HCT116 (cell line): ENCODE measurements at regions not wholly inside any gene's neighbourhood (a gene's known extent, or its start where the extent isn't known, plus 50 kb on each side); places are given as distances from the start of the nearest gene placed in this dataset.

ENCODE experiments used
- ATAC-seq: fragments of 200-7000 bp; cut with Tn5 transposase; 2 replicates; pipeline ENCODE4 v1.9.1; 2020; ENCODE audit warnings: mild to moderate bottlenecking, moderate library complexity
- BruUV-seq: library from RNA; stranded (reverse); fragments of 400-500 nt; replicated peaks from 2 replicates; lab custom pipeline; 2021; lab: Mats Ljungman, UMichigan
- CTCF ChIA-PET: fragments of 300-600 bp; sonication (Branson Sonifier 250); formaldehyde crosslinking; loops from one replicate; lab custom pipeline; 2021; ENCODE audit warnings: antibody characterized with exemption; lab: Charles Lee
- POLR2A ChIA-PET: fragments of 300-600, 350-600 bp; sonication (Branson Sonifier 250); formaldehyde crosslinking; loops from one replicate; lab custom pipeline; 2021; ENCODE audit warnings: antibody characterized with exemption; lab: Charles Lee
- RAD21 ChIA-PET, 2 experiments: fragments of 300-600 bp; sonication (Branson Sonifier 250); formaldehyde crosslinking; loops; one replicate each; lab custom pipeline; 2023; ENCODE audit warnings: low total read pairs in 2 of 2; ENCODE audit not compliant: uncharacterized antibody in 2 of 2, unreplicated experiment in 2 of 2, low non-redundant PET in 1 of 2; lab: Charles Lee
- DNase-seq: peaks from one replicate; pipeline ENCODE4 v3.0.0-alpha.2; 2010; ENCODE audit warnings: low read depth, low spot score
- H2AFZ ChIP-seq: fragments of 200-600 bp; shearing (Covaris generic), sonication (generic); 2 replicates; pipeline ENCODE4 v1.6.1; 2017; ENCODE audit warnings: low read depth, mixed run types, mixed read lengths, antibody characterized with exemption, low read length; ENCODE audit not compliant: poor library complexity, severe bottlenecking
- H3K27ac ChIP-seq: 2 replicates; pipeline ENCODE4 v1.5.1; 2012; ENCODE audit warnings: low read depth, low read length
- H3K27me3 ChIP-seq: fragments of 200-600 bp; sonication (generic); 2 replicates; pipeline ENCODE4 v1.6.1; 2016; ENCODE audit warnings: mixed run types, low read length, mixed read lengths; ENCODE audit not compliant: insufficient read depth
- H3K36me3 ChIP-seq, 2 experiments: fragments of 200-500 bp in 1 of 2; fragments of 200-600 bp in 1 of 2; sonication (Bioruptor generic) in 1 of 2; sonication (generic) in 1 of 2; 2 replicates each; pipeline versions ENCODE4 v1.5.1 to v1.6.1; 2014 to 2016; ENCODE audit warnings: low read length in 2 of 2, inconsistent platforms in 1 of 2, mixed read lengths in 1 of 2, mixed run types in 1 of 2; ENCODE audit not compliant: insufficient read depth in 2 of 2, control insufficient read depth in 1 of 2
- H3K4me1 ChIP-seq, 2 experiments: fragments of 200-600 bp in 1 of 2; sonication (generic) in 1 of 2; 2 replicates each; pipeline versions ENCODE4 v1.5.1 to v1.6.1; 2012 to 2017; ENCODE audit warnings: low read length in 2 of 2, inconsistent platforms in 1 of 2, mild to moderate bottlenecking in 1 of 2, mixed read lengths in 1 of 2, mixed run types in 1 of 2, moderate library complexity in 1 of 2; ENCODE audit not compliant: insufficient read depth in 2 of 2, control insufficient read depth in 1 of 2
- H3K4me2 ChIP-seq: fragments of 200-600 bp; sonication (generic); 2 replicates; pipeline ENCODE4 v1.6.1; 2017; ENCODE audit warnings: mixed run types, low read length, mixed read lengths
- H3K4me3 ChIP-seq, 2 experiments: fragments of 200-600 bp in 1 of 2; sonication (generic) in 1 of 2; replicated peaks in 1 of 2; 2 replicates each; pipeline ENCODE4 v1.5.1; 2011 to 2016; ENCODE audit warnings: low read length in 2 of 2, control low read depth in 1 of 2, low read depth in 1 of 2, mild to moderate bottlenecking in 1 of 2, mixed read lengths in 1 of 2, mixed run types in 1 of 2
- H3K79me2 ChIP-seq: fragments of 200-600 bp; sonication (generic); 2 replicates; pipeline ENCODE4 v1.6.1; 2017; ENCODE audit warnings: mild to moderate bottlenecking, mixed run types, low read length, moderate library complexity, mixed read lengths; ENCODE audit not compliant: insufficient read depth
- H3K9ac ChIP-seq: fragments of 200-600 bp; sonication (generic); 2 replicates; pipeline ENCODE4 v1.6.1; 2016; ENCODE audit warnings: low read length, mixed read lengths
- H3K9me2 ChIP-seq: fragments of 200-600 bp; sonication (generic), shearing (Covaris generic); 2 replicates; pipeline ENCODE4 v1.6.1; 2017; ENCODE audit warnings: mixed run types, mild to moderate bottlenecking, moderate library complexity; ENCODE audit not compliant: insufficient read depth
- H3K9me3 ChIP-seq, 2 experiments: fragments of 200-500 bp in 1 of 2; fragments of 200-600 bp in 1 of 2; sonication (Bioruptor generic) in 1 of 2; sonication (generic) in 1 of 2; 2 replicates each; pipeline ENCODE4 v1.6.1; 2014 to 2017; ENCODE audit warnings: low read length in 2 of 2, mixed read lengths in 2 of 2, inconsistent platforms in 1 of 2, low read depth in 1 of 2, mild to moderate bottlenecking in 1 of 2, mixed run types in 1 of 2, moderate library complexity in 1 of 2; ENCODE audit not compliant: control insufficient read depth in 1 of 2, insufficient read depth in 1 of 2
- H4K20me1 ChIP-seq: fragments of 200-600 bp; sonication (generic), shearing (Covaris generic); 2 replicates; pipeline ENCODE4 v1.6.1; 2017; ENCODE audit warnings: mixed run types, mild to moderate bottlenecking, moderate library complexity; ENCODE audit not compliant: insufficient read depth
- CBX3 ChIP-seq: IDR thresholded peaks from 2 replicates; pipeline ENCODE4 v1.6.1; 2012; ENCODE audit warnings: low read depth
- CEBPB ChIP-seq: IDR thresholded peaks from 2 replicates; pipeline ENCODE4 v1.6.1; 2012; ENCODE audit warnings: low read depth
- EGR1 ChIP-seq: IDR thresholded peaks from 2 replicates; pipeline ENCODE4 v1.6.1; 2012; ENCODE audit warnings: low read depth
- EZH2 ChIP-seq: fragments of 200-600 bp; sonication (generic); IDR thresholded peaks from 2 replicates; pipeline ENCODE4 v1.6.1; 2017; ENCODE audit warnings: antibody characterized with exemption, mixed run types
- POLR2A ChIP-seq: IDR thresholded peaks from 2 replicates; pipeline ENCODE4 v1.7.0; 2011; ENCODE audit warnings: borderline replicate concordance; ENCODE audit not compliant: insufficient read depth, insufficient read length; ENCODE audit errors: extremely low read depth
- POLR2AphosphoS5 ChIP-seq: IDR thresholded peaks from 2 replicates; pipeline ENCODE4 v1.6.1; 2011; ENCODE audit warnings: mild to moderate bottlenecking, low read depth, low read length, moderate library complexity
- REST ChIP-seq: IDR thresholded peaks from 2 replicates; pipeline ENCODE4 v1.6.1; 2012; ENCODE audit warnings: low read depth
- SP1 ChIP-seq: IDR thresholded peaks from 2 replicates; pipeline ENCODE4 v1.6.1; 2012; ENCODE audit warnings: low read depth
- SRF ChIP-seq: IDR thresholded peaks from 2 replicates; pipeline ENCODE4 v1.6.1; 2012; ENCODE audit warnings: low read depth
- ZNF274 ChIP-seq: fragments of 200-500 bp; sonication (Bioruptor generic); IDR thresholded peaks from 2 replicates; pipeline ENCODE4 v1.6.1; 2014; ENCODE audit warnings: mild to moderate bottlenecking, low read depth, low read length, inconsistent platforms
- intact Hi-C: fragments of 100-400 bp; cut with micrococcal nuclease; formaldehyde crosslinking; loops from 2 replicates; pipeline ENCODE4 v1.10.0; 2022
- TF ChIP-seq, protein P1 (sequence below): IDR thresholded peaks from 2 replicates; pipeline ENCODE4 v1.6.1; 2011; ENCODE audit warnings: mild to moderate bottlenecking, low read length, moderate library complexity; ENCODE audit not compliant: insufficient replicate concordance; ENCODE audit errors: extremely low read depth
- TF ChIP-seq, protein P2 (sequence below), 3 experiments: fragments of 200-600 bp in 1 of 3; sonication (generic) in 1 of 3; IDR thresholded peaks in 2 of 3; conservative IDR thresholded peaks in 1 of 3; 2 replicates each; pipeline ENCODE4 v1.5.1; 2012 to 2017; ENCODE audit warnings: low read depth in 2 of 3, low read length in 2 of 3, antibody characterized with exemption in 1 of 3, borderline replicate concordance in 1 of 3, control low read depth in 1 of 3, mild to moderate bottlenecking in 1 of 3, mixed read lengths in 1 of 3, mixed run types in 1 of 3, moderate library complexity in 1 of 3; ENCODE audit not compliant: insufficient read depth in 1 of 3

GRCh38 chr12:130007771-130008170 is 103.9 kb upstream of the TMEM132D start:
- CTCF ChIA-PET: no interaction called here
- RAD21 ChIA-PET: no interaction called here
- DNase-seq (no peak), ATAC-seq (no peak)
- Histone ChIP-seq H3K9ac (no peak overlapping the region), H3K4me2 (no peak overlapping the region), H3K27me3 (no peaks in the 10 kb centered on the region), H3K4me1 (no peaks in the 10 kb centered on the region), H3K79me2 (no peaks in the 10 kb centered on the region), H3K4me3 (no peak overlapping the region), H3K27ac (no peak overlapping the region), H3K9me2 (no peaks in the 10 kb centered on the region), H3K9me3 (peaks cover 4 to 12% of the 10 kb centered on the region in 2 experiments; a peak in 3 of 4 replicates), H3K36me3 (no peaks in the 10 kb centered on the region), H4K20me1 (no peaks in the 10 kb centered on the region), H2AFZ (no peak overlapping the region)
- intact Hi-C loops: no loop called here
- POLR2A ChIA-PET: no interaction called here
- no TSS peak for BruUV-seq
- TF ChIP-seq POLR2AphosphoS5: no peak
- TF ChIP-seq CBX3: no peak
- TF ChIP-seq SP1: no peak
- no peak for TF ChIP-seq SRF
- no peak for TF ChIP-seq REST
- no peak for TF ChIP-seq EZH2
- TF ChIP-seq CEBPB: no peak

- TF ChIP-seq, protein P1, sequence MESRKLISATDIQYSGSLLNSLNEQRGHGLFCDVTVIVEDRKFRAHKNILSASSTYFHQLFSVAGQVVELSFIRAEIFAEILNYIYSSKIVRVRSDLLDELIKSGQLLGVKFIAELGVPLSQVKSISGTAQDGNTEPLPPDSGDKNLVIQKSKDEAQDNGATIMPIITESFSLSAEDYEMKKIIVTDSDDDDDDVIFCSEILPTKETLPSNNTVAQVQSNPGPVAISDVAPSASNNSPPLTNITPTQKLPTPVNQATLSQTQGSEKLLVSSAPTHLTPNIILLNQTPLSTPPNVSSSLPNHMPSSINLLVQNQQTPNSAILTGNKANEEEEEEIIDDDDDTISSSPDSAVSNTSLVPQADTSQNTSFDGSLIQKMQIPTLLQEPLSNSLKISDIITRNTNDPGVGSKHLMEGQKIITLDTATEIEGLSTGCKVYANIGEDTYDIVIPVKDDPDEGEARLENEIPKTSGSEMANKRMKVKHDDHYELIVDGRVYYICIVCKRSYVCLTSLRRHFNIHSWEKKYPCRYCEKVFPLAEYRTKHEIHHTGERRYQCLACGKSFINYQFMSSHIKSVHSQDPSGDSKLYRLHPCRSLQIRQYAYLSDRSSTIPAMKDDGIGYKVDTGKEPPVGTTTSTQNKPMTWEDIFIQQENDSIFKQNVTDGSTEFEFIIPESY: no peak
- TF ChIP-seq CBX3 (no peak), CEBPB (no peak), ZNF274 (no peak), POLR2A (no peak), EGR1 (no peak)
- TF ChIP-seq, protein P2, sequence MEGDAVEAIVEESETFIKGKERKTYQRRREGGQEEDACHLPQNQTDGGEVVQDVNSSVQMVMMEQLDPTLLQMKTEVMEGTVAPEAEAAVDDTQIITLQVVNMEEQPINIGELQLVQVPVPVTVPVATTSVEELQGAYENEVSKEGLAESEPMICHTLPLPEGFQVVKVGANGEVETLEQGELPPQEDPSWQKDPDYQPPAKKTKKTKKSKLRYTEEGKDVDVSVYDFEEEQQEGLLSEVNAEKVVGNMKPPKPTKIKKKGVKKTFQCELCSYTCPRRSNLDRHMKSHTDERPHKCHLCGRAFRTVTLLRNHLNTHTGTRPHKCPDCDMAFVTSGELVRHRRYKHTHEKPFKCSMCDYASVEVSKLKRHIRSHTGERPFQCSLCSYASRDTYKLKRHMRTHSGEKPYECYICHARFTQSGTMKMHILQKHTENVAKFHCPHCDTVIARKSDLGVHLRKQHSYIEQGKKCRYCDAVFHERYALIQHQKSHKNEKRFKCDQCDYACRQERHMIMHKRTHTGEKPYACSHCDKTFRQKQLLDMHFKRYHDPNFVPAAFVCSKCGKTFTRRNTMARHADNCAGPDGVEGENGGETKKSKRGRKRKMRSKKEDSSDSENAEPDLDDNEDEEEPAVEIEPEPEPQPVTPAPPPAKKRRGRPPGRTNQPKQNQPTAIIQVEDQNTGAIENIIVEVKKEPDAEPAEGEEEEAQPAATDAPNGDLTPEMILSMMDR (IDR thresholded peaks at IDR 0.05 in 2 of 3, conservative IDR thresholded peaks at IDR 0.05 in 1 of 3; ENCODE audit: borderline replicate concordance in 1 of 3, insufficient read depth in 1 of 3, low read depth in 2 of 3, low read length in 2 of 3): no peak
- DNase-seq: no peak
- intact Hi-C loops: no loop called here
- no peaks in the 10 kb centered on the region for H3K79me2 ChIP-seq
- no peak overlapping the region for H3K27ac ChIP-seq
- ChIA-PET RAD21 (no interaction called here), POLR2A (no interaction called here), CTCF (no interaction called here)
- BruUV-seq: no TSS peak
- no peak overlapping the region for H3K4me2 ChIP-seq
- no peaks in the 10 kb centered on the region for H3K27me3 ChIP-seq
- no peaks in the 10 kb centered on the region for H4K20me1 ChIP-seq
- peaks cover 4 to 12% of the 10 kb centered on the region in 2 experiments; a peak in 3 of 4 replicates for H3K9me3 ChIP-seq
- H3K9me2 ChIP-seq: no peaks in the 10 kb centered on the region
- H3K36me3 ChIP-seq: no peaks in the 10 kb centered on the region
- H3K9ac ChIP-seq: no peak overlapping the region
- no peak overlapping the region for H3K4me3 ChIP-seq
- no peak for ATAC-seq
- H2AFZ ChIP-seq: no peak overlapping the region
- no peaks in the 10 kb centered on the region for H3K4me1 ChIP-seq
These were observed 104.4 kb upstream of the TMEM132D start for GRCh38 chr12:130008241-130008640.
